WTC11 (cell line): ENCODE measurements at regions not wholly inside any gene's neighbourhood (a gene's known extent, or its start where the extent isn't known, plus 50 kb on each side); places are given as distances from the start of the nearest gene placed in this dataset.

Source experiments
- ATAC-seq: fragments of 200-7000 bp; cut with Tn5 transposase; 2 replicates; pipeline ENCODE4 v1.10.0; 2021; ENCODE audit warnings: mild to moderate bottlenecking, moderate library complexity
- CTCF ChIA-PET: fragments of 300-600 bp; sonication (Branson Sonifier 250); formaldehyde crosslinking; loops from one replicate; lab custom pipeline; 2021; ENCODE audit warnings: antibody characterized with exemption; lab: Charles Lee
- POLR2A ChIA-PET: fragments of 350-600 bp; sonication (Branson Sonifier 250); formaldehyde crosslinking; loops from one replicate; lab custom pipeline; 2021; ENCODE audit warnings: antibody characterized with exemption; lab: Charles Lee
- DNase-seq: peaks from one replicate; pipeline ENCODE4 v3.0.0; 2021; ENCODE audit warnings: low spot score
- H3K27ac Mint-ChIP-seq: 2 replicates; pipeline ENCODE4 v1.8.0; 2021; ENCODE audit warnings: mixed read lengths
- H3K27me3 Mint-ChIP-seq: 2 replicates; pipeline ENCODE4 v1.8.0; 2021; ENCODE audit warnings: low read depth, mild to moderate bottlenecking, moderate library complexity, mixed read lengths
- H3K36me3 Mint-ChIP-seq: 2 replicates; pipeline ENCODE4 v1.8.0; 2021; ENCODE audit warnings: mixed read lengths
- H3K4me1 Mint-ChIP-seq: 2 replicates; pipeline ENCODE4 v1.8.0; 2022; ENCODE audit warnings: mixed read lengths
- H3K4me3 Mint-ChIP-seq: 2 replicates; pipeline ENCODE4 v1.8.0; 2021; ENCODE audit warnings: mild to moderate bottlenecking, moderate library complexity, mixed read lengths
- H3K9me3 Mint-ChIP-seq: 2 replicates; pipeline ENCODE4 v1.8.0; 2021; ENCODE audit warnings: mixed read lengths
- EMX1 ChIP-seq: fragments of 250-450 bp; sonication (Bioruptor Pico); IDR thresholded peaks from 2 replicates; pipeline ENCODE4 v1.8.0; 2021; ENCODE audit warnings: mild to moderate bottlenecking
- NFATC4 ChIP-seq: fragments of 250-450 bp; sonication (Bioruptor Pico); IDR thresholded peaks from 2 replicates; pipeline ENCODE4 v1.9.0; 2021; ENCODE audit warnings: mild to moderate bottlenecking
- NFE2L1 ChIP-seq: sonication (generic); formaldehyde crosslinking; IDR thresholded peaks from 2 replicates; pipeline ENCODE4 v1.8.1; 2023; ENCODE audit warnings: missing genetic modification reagents
- NR2C2 ChIP-seq: sonication (generic); formaldehyde crosslinking; IDR thresholded peaks from 2 replicates; pipeline ENCODE4 v1.8.0; 2022; ENCODE audit warnings: mild to moderate bottlenecking, missing genetic modification reagents
- PRRX2 ChIP-seq: fragments of 250-450 bp; sonication (Bioruptor Pico); IDR thresholded peaks from 2 replicates; pipeline ENCODE4 v1.8.0; 2021; ENCODE audit warnings: mild to moderate bottlenecking
- TEAD1 ChIP-seq: sonication (generic); formaldehyde crosslinking; IDR thresholded peaks from 2 replicates; pipeline ENCODE4 v1.8.0; 2022; ENCODE audit warnings: mild to moderate bottlenecking, missing genetic modification reagents
- USF1 ChIP-seq: sonication (generic); formaldehyde crosslinking; IDR thresholded peaks from 2 replicates; pipeline ENCODE4 v1.8.0; 2022; ENCODE audit warnings: mild to moderate bottlenecking, missing genetic modification reagents
- ZNF121 ChIP-seq: sonication (generic); formaldehyde crosslinking; IDR thresholded peaks from 2 replicates; pipeline ENCODE4 v1.8.0; 2023; ENCODE audit warnings: missing genetic modification reagents
- ZNF219 ChIP-seq: sonication (generic); formaldehyde crosslinking; IDR thresholded peaks from 2 replicates; pipeline ENCODE4 v1.8.0; 2023; ENCODE audit warnings: missing genetic modification reagents, mild to moderate bottlenecking, borderline replicate concordance
- ZNF263 ChIP-seq: sonication (generic); formaldehyde crosslinking; IDR thresholded peaks from 2 replicates; pipeline ENCODE4 v1.8.1; 2022; ENCODE audit warnings: low read depth, mild to moderate bottlenecking, moderate library complexity, missing genetic modification reagents
- ZNF416 ChIP-seq: fragments of 250-450 bp; sonication (Bioruptor Pico); IDR thresholded peaks from 2 replicates; pipeline ENCODE4 v1.9.0; 2021; ENCODE audit warnings: mild to moderate bottlenecking, inconsistent platforms
- ZNF425 ChIP-seq: fragments of 250-450 bp; sonication (Bioruptor Pico); conservative IDR thresholded peaks from 2 replicates; pipeline ENCODE4 v1.9.0; 2021; ENCODE audit warnings: mild to moderate bottlenecking
- TF ChIP-seq, protein P1 (sequence below): sonication (generic); formaldehyde crosslinking; IDR thresholded peaks from 2 replicates; pipeline ENCODE4 v1.8.0; 2023; ENCODE audit warnings: mild to moderate bottlenecking, missing genetic modification reagents
- TF ChIP-seq, protein P2 (sequence below): sonication (generic); formaldehyde crosslinking; IDR thresholded peaks from 2 replicates; pipeline ENCODE4 v1.8.1; 2022; ENCODE audit warnings: low read depth, missing genetic modification reagents, borderline replicate concordance
- TF ChIP-seq, protein P3 (sequence below): fragments of 250-450 bp; sonication (Bioruptor Pico); IDR thresholded peaks from 2 replicates; pipeline ENCODE4 v1.8.0; 2021; ENCODE audit warnings: mild to moderate bottlenecking

DNA sequence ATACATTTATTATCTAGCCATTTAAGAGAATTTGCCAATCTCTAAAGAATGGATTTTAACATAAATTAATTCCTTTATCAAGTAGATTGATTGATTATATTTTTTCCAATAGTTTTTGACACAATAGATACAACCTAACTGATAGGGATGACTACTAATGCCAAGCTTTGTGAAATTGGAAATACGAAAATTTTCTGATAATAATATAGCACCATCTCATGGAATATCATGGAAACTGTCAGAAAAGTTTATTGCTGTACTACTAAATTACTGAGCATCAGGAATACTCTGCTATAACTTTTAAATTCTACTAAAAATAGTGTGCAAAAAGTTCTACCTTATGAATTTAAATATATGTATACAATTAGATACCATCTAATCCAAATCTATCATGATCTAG, 101.8 kb upstream of the MAP2 start:
- peaks cover 20% of the 10 kb centered on the region for H3K4me1 Mint-ChIP-seq
- no peak for TF ChIP-seq ZNF121 (CRISPR knock-in tag)
- no peak for TF ChIP-seq ZNF219 (CRISPR knock-in tag)
- TF ChIP-seq ZNF263 (CRISPR knock-in tag) = no peak
- TF ChIP-seq TEAD1 (CRISPR knock-in tag) = no peak
- no peak for TF ChIP-seq NR2C2 (CRISPR knock-in tag)
- TF ChIP-seq PRRX2 (CRISPR knock-in tag) = no peak
- TF ChIP-seq, protein P1, sequence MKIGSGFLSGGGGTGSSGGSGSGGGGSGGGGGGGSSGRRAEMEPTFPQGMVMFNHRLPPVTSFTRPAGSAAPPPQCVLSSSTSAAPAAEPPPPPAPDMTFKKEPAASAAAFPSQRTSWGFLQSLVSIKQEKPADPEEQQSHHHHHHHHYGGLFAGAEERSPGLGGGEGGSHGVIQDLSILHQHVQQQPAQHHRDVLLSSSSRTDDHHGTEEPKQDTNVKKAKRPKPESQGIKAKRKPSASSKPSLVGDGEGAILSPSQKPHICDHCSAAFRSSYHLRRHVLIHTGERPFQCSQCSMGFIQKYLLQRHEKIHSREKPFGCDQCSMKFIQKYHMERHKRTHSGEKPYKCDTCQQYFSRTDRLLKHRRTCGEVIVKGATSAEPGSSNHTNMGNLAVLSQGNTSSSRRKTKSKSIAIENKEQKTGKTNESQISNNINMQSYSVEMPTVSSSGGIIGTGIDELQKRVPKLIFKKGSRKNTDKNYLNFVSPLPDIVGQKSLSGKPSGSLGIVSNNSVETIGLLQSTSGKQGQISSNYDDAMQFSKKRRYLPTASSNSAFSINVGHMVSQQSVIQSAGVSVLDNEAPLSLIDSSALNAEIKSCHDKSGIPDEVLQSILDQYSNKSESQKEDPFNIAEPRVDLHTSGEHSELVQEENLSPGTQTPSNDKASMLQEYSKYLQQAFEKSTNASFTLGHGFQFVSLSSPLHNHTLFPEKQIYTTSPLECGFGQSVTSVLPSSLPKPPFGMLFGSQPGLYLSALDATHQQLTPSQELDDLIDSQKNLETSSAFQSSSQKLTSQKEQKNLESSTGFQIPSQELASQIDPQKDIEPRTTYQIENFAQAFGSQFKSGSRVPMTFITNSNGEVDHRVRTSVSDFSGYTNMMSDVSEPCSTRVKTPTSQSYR (CRISPR knock-in tag) = no peak
- TF ChIP-seq USF1 = no peak
- TF ChIP-seq, all 79 proteins: peak for 0
- Mint-ChIP-seq H3K27ac (no peak overlapping the region), H3K27me3 (peaks cover 21% of the 10 kb centered on the region), H3K36me3 (no peaks in the 10 kb centered on the region; the same call in 1 of the 2 replicates), H3K9me3 (0 out of 2 replicates have a peak, but pooled peaks cover 3% of the 10 kb centered on the region), H3K4me3 (no peak overlapping the region)
- POLR2A ChIA-PET = interaction anchor here (0.9 to 1.0 kb wide), 2 partner anchors 9 to 753 kb away, joined by 3 read pairs; no protein-coding TSS in a partner anchor
- no peak for ATAC-seq
- CTCF ChIA-PET = interaction anchor here (1.1 to 3.4 kb wide), 3 partner anchors 12 to 914 kb away, joined by 3 to 12 read pairs (median 4); no protein-coding TSS in a partner anchor
- no peak for DNase-seq

GRCh38 chr2:209322905-209323512, 100.8 kb upstream of the MAP2 start:
- H3K4me3 Mint-ChIP-seq = no peak overlapping the region
- peaks cover 11% of the 10 kb centered on the region for H3K4me1 Mint-ChIP-seq
- TF ChIP-seq ZNF425 = peak; percentile 86
- 0 out of 2 replicates have a peak, but pooled peaks have one; percentile 35 for TF ChIP-seq NFATC4 (CRISPR knock-in tag)
- TF ChIP-seq NFE2L1 (CRISPR knock-in tag) = no peak
- TF ChIP-seq, protein P2, sequence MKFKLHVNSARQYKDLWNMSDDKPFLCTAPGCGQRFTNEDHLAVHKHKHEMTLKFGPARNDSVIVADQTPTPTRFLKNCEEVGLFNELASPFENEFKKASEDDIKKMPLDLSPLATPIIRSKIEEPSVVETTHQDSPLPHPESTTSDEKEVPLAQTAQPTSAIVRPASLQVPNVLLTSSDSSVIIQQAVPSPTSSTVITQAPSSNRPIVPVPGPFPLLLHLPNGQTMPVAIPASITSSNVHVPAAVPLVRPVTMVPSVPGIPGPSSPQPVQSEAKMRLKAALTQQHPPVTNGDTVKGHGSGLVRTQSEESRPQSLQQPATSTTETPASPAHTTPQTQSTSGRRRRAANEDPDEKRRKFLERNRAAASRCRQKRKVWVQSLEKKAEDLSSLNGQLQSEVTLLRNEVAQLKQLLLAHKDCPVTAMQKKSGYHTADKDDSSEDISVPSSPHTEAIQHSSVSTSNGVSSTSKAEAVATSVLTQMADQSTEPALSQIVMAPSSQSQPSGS = no peak
- TF ChIP-seq, protein P3, sequence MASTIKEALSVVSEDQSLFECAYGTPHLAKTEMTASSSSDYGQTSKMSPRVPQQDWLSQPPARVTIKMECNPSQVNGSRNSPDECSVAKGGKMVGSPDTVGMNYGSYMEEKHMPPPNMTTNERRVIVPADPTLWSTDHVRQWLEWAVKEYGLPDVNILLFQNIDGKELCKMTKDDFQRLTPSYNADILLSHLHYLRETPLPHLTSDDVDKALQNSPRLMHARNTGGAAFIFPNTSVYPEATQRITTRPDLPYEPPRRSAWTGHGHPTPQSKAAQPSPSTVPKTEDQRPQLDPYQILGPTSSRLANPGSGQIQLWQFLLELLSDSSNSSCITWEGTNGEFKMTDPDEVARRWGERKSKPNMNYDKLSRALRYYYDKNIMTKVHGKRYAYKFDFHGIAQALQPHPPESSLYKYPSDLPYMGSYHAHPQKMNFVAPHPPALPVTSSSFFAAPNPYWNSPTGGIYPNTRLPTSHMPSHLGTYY (CRISPR knock-in tag) = 0 out of 2 replicates have a peak, but pooled peaks have one; percentile 9
- peak; percentile 20; the same call in 1 of the 2 replicates for TF ChIP-seq ZNF416 (CRISPR knock-in tag)
- peak; percentile 42; the same call in 1 of the 2 replicates for TF ChIP-seq PRRX2 (CRISPR knock-in tag)
- peak; percentile 62; the same call in 1 of the 2 replicates for TF ChIP-seq EMX1 (CRISPR knock-in tag)
- DNase-seq (no peak), ATAC-seq (peak; percentile 21)
- H3K27ac Mint-ChIP-seq = peak overlapping the region; percentile 33; the same call in 1 of the 2 replicates
- peaks cover 21% of the 10 kb centered on the region for H3K27me3 Mint-ChIP-seq
- POLR2A ChIA-PET = interaction anchor here (0.9 to 1.0 kb wide), 2 partner anchors 10 to 754 kb away, joined by 3 read pairs; no protein-coding TSS in a partner anchor
- 0 out of 2 replicates have a peak, but pooled peaks cover 3% of the 10 kb centered on the region for H3K9me3 Mint-ChIP-seq
- H3K36me3 Mint-ChIP-seq = no peaks in the 10 kb centered on the region; the same call in 1 of the 2 replicates
- CTCF ChIA-PET = interaction anchor here (1.2 to 3.4 kb wide), 2 partner anchors 12 to 915 kb away, joined by 5 to 12 read pairs; no protein-coding TSS in a partner anchor
